WTC11 (cell line): ENCODE measurements at regions not wholly inside any gene's neighbourhood (a gene's known extent, or its start where the extent isn't known, plus 50 kb on each side); places are given as distances from the start of the nearest gene placed in this dataset.

Experiments used
- ATAC-seq: fragments of 200-7000 bp; cut with Tn5 transposase; 2 replicates; pipeline ENCODE4 v1.10.0; 2021; ENCODE audit warnings: mild to moderate bottlenecking, moderate library complexity
- CTCF ChIA-PET: fragments of 300-600 bp; sonication (Branson Sonifier 250); formaldehyde crosslinking; loops from one replicate; lab custom pipeline; 2021; ENCODE audit warnings: antibody characterized with exemption; lab: Charles Lee
- POLR2A ChIA-PET: fragments of 350-600 bp; sonication (Branson Sonifier 250); formaldehyde crosslinking; loops from one replicate; lab custom pipeline; 2021; ENCODE audit warnings: antibody characterized with exemption; lab: Charles Lee
- DNase-seq: peaks from one replicate; pipeline ENCODE4 v3.0.0; 2021; ENCODE audit warnings: low spot score
- H3K27ac Mint-ChIP-seq: 2 replicates; pipeline ENCODE4 v1.8.0; 2021; ENCODE audit warnings: mixed read lengths
- H3K27me3 Mint-ChIP-seq: 2 replicates; pipeline ENCODE4 v1.8.0; 2021; ENCODE audit warnings: low read depth, mild to moderate bottlenecking, moderate library complexity, mixed read lengths
- H3K36me3 Mint-ChIP-seq: 2 replicates; pipeline ENCODE4 v1.8.0; 2021; ENCODE audit warnings: mixed read lengths
- H3K4me1 Mint-ChIP-seq: 2 replicates; pipeline ENCODE4 v1.8.0; 2022; ENCODE audit warnings: mixed read lengths
- H3K4me3 Mint-ChIP-seq: 2 replicates; pipeline ENCODE4 v1.8.0; 2021; ENCODE audit warnings: mild to moderate bottlenecking, moderate library complexity, mixed read lengths
- H3K9me3 Mint-ChIP-seq: 2 replicates; pipeline ENCODE4 v1.8.0; 2021; ENCODE audit warnings: mixed read lengths
- AFF4 ChIP-seq: sonication (generic); formaldehyde crosslinking; IDR thresholded peaks from 2 replicates; pipeline ENCODE4 v1.8.1; 2023; ENCODE audit warnings: mild to moderate bottlenecking, missing genetic modification reagents, borderline replicate concordance
- AR ChIP-seq: fragments of 250-450 bp; sonication (Bioruptor Pico); IDR thresholded peaks from 2 replicates; pipeline ENCODE4 v1.9.0; 2021; ENCODE audit warnings: mild to moderate bottlenecking
- ATF2 ChIP-seq: sonication (generic); formaldehyde crosslinking; IDR thresholded peaks from 2 replicates; pipeline ENCODE4 v1.8.1; 2022; ENCODE audit warnings: low read depth, missing genetic modification reagents, borderline replicate concordance
- ETV6 ChIP-seq: sonication (generic); formaldehyde crosslinking; IDR thresholded peaks from 2 replicates; pipeline ENCODE4 v1.8.1; 2022; ENCODE audit warnings: mild to moderate bottlenecking, missing genetic modification reagents
- FOXP4 ChIP-seq: sonication (generic); formaldehyde crosslinking; IDR thresholded peaks from 2 replicates; pipeline ENCODE4 v1.8.0; 2022; ENCODE audit warnings: mild to moderate bottlenecking, missing genetic modification reagents
- NFATC4 ChIP-seq: fragments of 250-450 bp; sonication (Bioruptor Pico); IDR thresholded peaks from 2 replicates; pipeline ENCODE4 v1.9.0; 2021; ENCODE audit warnings: mild to moderate bottlenecking
- ZNF121 ChIP-seq: sonication (generic); formaldehyde crosslinking; IDR thresholded peaks from 2 replicates; pipeline ENCODE4 v1.8.0; 2023; ENCODE audit warnings: missing genetic modification reagents
- ZNF416 ChIP-seq: fragments of 250-450 bp; sonication (Bioruptor Pico); IDR thresholded peaks from 2 replicates; pipeline ENCODE4 v1.9.0; 2021; ENCODE audit warnings: mild to moderate bottlenecking, inconsistent platforms
- ZNF425 ChIP-seq: fragments of 250-450 bp; sonication (Bioruptor Pico); conservative IDR thresholded peaks from 2 replicates; pipeline ENCODE4 v1.9.0; 2021; ENCODE audit warnings: mild to moderate bottlenecking
- ZNF671 ChIP-seq: fragments of 250-450 bp; sonication (Bioruptor Pico); IDR thresholded peaks from 2 replicates; pipeline ENCODE4 v1.8.0; 2021; ENCODE audit warnings: mild to moderate bottlenecking

- Mint-ChIP-seq H3K4me3 (no peak overlapping the region), H3K27me3 (peaks cover 25% of the 10 kb centered on the region), H3K36me3 (peaks cover 44% of the 10 kb centered on the region), H3K4me1 (peaks cover 67% of the 10 kb centered on the region), H3K9me3 (no peaks in the 10 kb centered on the region), H3K27ac (no peak overlapping the region)
- no peak for DNase-seq
- ATAC-seq = no peak
- ChIA-PET CTCF (no interaction called here), POLR2A (no interaction called here)
- 0 out of 2 replicates have a peak, but pooled peaks have one; percentile 36 for TF ChIP-seq AR
- no peak; the same call in 1 of the 2 replicates for TF ChIP-seq ZNF425 (CRISPR knock-in tag)
Observed at GRCh38 chr1:223012938-223013337, 130.1 kb downstream of the TLR5 start.

GRCh38 chr1:223014142-223014873 lies 128.7 kb downstream of the TLR5 start:
- Mint-ChIP-seq H3K4me1 (peaks cover 61% of the 10 kb centered on the region), H3K27me3 (peaks cover 17% of the 10 kb centered on the region), H3K36me3 (peaks cover 54% of the 10 kb centered on the region), H3K9me3 (no peaks in the 10 kb centered on the region), H3K4me3 (no peak overlapping the region), H3K27ac (peak overlapping the region; percentile 35)
- no peak for TF ChIP-seq ATF2 (CRISPR knock-in tag)
- no peak for TF ChIP-seq AFF4 (CRISPR knock-in tag)
- peak; percentile 69; the same call in 1 of the 2 replicates for TF ChIP-seq ZNF416
- TF ChIP-seq FOXP4 = no peak
- no peak for TF ChIP-seq ETV6 (CRISPR knock-in tag)
- TF ChIP-seq ZNF671 = peak; percentile 68
- TF ChIP-seq ZNF121 (CRISPR knock-in tag) = peak; percentile 85; the same call in 1 of the 2 replicates
- TF ChIP-seq NFATC4 = peak; percentile 53; the same call in 1 of the 2 replicates
- 0 out of 2 replicates have a peak, but pooled peaks have one; percentile 62 for TF ChIP-seq ZNF425 (CRISPR knock-in tag)
- ChIA-PET CTCF (interaction anchor here (1.9 kb wide), 1 partner anchor 76 kb away, joined by 8 read pairs; no protein-coding TSS in a partner anchor), POLR2A (interaction anchor here (1.0 to 1.2 kb wide), 2 partner anchors 16 to 75 kb away, joined by 3 read pairs; no protein-coding TSS in a partner anchor)
- DNase-seq (no peak), ATAC-seq (no peak)
